BJ (cell line): ENCODE measurements at regions not wholly inside any gene's neighbourhood (a gene's known extent, or its start where the extent isn't known, plus 50 kb on each side); places are given as distances from the start of the nearest gene placed in this dataset.
"Not testable (repeated sequence)": the region's sequence is repeated elsewhere in the genome, so short reads cannot be mapped to it uniquely, and the experiment has no call there.

Experiments used
- CTCF ChIA-PET: fragments of 350-600 bp; formaldehyde crosslinking; extraction: SDS; loops from one replicate; lab custom pipeline; 2021; ENCODE audit warnings: antibody characterized with exemption, inconsistent platforms; lab: Yijun Ruan, JAX
- POLR2A ChIA-PET: fragments of 300-600 bp; sonication (Branson Sonifier 250); formaldehyde crosslinking; extraction: SDS; loops from one replicate; lab custom pipeline; 2021; ENCODE audit warnings: antibody characterized with exemption; lab: Charles Lee
- DNase-seq: peaks from one replicate; pipeline ENCODE4 v3.0.0-alpha.2; 2011; ENCODE audit warnings: low read depth
- H3K27me3 ChIP-seq: 2 replicates; pipeline ENCODE4 v1.6.0; 2011; ENCODE audit warnings: low read length; ENCODE audit not compliant: control insufficient read depth, insufficient read depth
- H3K36me3 ChIP-seq: 2 replicates; pipeline ENCODE4 v1.5.1; 2011; ENCODE audit warnings: low read length; ENCODE audit not compliant: control insufficient read depth, insufficient read depth
- H3K4me3 ChIP-seq: 2 replicates; pipeline ENCODE4 v1.5.1; 2011; ENCODE audit warnings: low read depth, mild to moderate bottlenecking, control low read depth, low read length
- CTCF ChIP-seq: IDR thresholded peaks from 2 replicates; pipeline ENCODE4 v1.5.1; 2011; ENCODE audit warnings: low read depth, mild to moderate bottlenecking, control low read depth, inconsistent platforms, low read length, moderate library complexity; ENCODE audit not compliant: insufficient read depth

GRCh38 chrX:74358013-74358412 lies 54.0 kb downstream of the ZCCHC13 start:
- POLR2A ChIA-PET, H3K27me3 ChIP-seq, H3K36me3 ChIP-seq, CTCF ChIA-PET, DNase-seq, H3K4me3 ChIP-seq: not testable (repeated sequence)

GRCh38 chrX:74363914-74364313 lies 57.4 kb upstream of the SLC16A2 start:
- CTCF ChIA-PET: no interaction called here
- H3K36me3 ChIP-seq: no peaks in the 10 kb centered on the region

GRCh38 chrX:74369666-74370065 lies 51.6 kb upstream of the SLC16A2 start:
- DNase-seq: no peak
- Histone ChIP-seq H3K36me3 (no peaks in the 10 kb centered on the region), H3K27me3 (peaks cover 2% of the 10 kb centered on the region; the same call in 1 of the 2 replicates), H3K4me3 (no peak overlapping the region)
- ChIA-PET CTCF (interaction anchor here (0.7 kb wide), 1 partner anchor 49 kb away, joined by 3 read pairs; no protein-coding TSS in a partner anchor), POLR2A (no interaction called here)
- TF ChIP-seq CTCF: no peak

More at GRCh38 chrX:74363914-74364313, 57.4 kb upstream of the SLC16A2 start:
- DNase-seq: no peak
- TF ChIP-seq CTCF: no peak
- no peak overlapping the region for H3K4me3 ChIP-seq
- POLR2A ChIA-PET: no interaction called here
- H3K27me3 ChIP-seq: no peaks in the 10 kb centered on the region

- TF ChIP-seq CTCF: no peak
- DNase-seq: no peak
- no peak overlapping the region for H3K4me3 ChIP-seq
- ChIA-PET POLR2A (no interaction called here), CTCF (interaction anchor here (0.6 to 2.9 kb wide), 2 partner anchors 10 to 12 kb away, joined by 3 to 15 read pairs; no protein-coding TSS in a partner anchor)
- peaks cover 2% of the 10 kb centered on the region; the same call in 1 of the 2 replicates for H3K27me3 ChIP-seq
- H3K36me3 ChIP-seq: no peaks in the 10 kb centered on the region
These were observed 50.8 kb upstream of the SLC16A2 start for GRCh38 chrX:74370487-74370886.

- ChIA-PET CTCF (interaction anchor here (0.6 to 2.9 kb wide), 3 partner anchors 10 to 52 kb away, joined by 3 to 15 read pairs (median 3); no protein-coding TSS in a partner anchor), POLR2A (no interaction called here)
- Histone ChIP-seq H3K27me3 (peaks cover 2% of the 10 kb centered on the region; the same call in 1 of the 2 replicates), H3K4me3 (no peak overlapping the region), H3K36me3 (no peaks in the 10 kb centered on the region)
- no peak for TF ChIP-seq CTCF
- no peak for DNase-seq
These were observed 49.7 kb upstream of the SLC16A2 start for GRCh38 chrX:74371425-74372222.
